Effector memory CD4-positive, alpha-beta T cell (primary cell): ENCODE measurements at regions not wholly inside any gene's neighbourhood (a gene's known extent, or its start where the extent isn't known, plus 50 kb on each side); places are given as distances from the start of the nearest gene placed in this dataset.

Experiments
- DNase-seq, 3 donors: peaks; one replicate each; pipeline ENCODE4 v3.0.0-alpha.2; 2020
- H3K27ac ChIP-seq: 2 replicates; pipeline ENCODE4 v1.7.0; 2013; ENCODE audit warnings: mild to moderate bottlenecking, low read length, moderate library complexity; ENCODE audit not compliant: insufficient read depth, poor library complexity, severe bottlenecking
- H3K27me3 ChIP-seq: replicated peaks from 2 replicates; pipeline ENCODE4 v1.7.0; 2013; ENCODE audit warnings: mild to moderate bottlenecking, low read length; ENCODE audit not compliant: insufficient read depth, control insufficient read depth, poor library complexity, severe bottlenecking
- H3K36me3 ChIP-seq: 2 replicates; pipeline ENCODE4 v1.7.0; 2013; ENCODE audit warnings: mild to moderate bottlenecking, low read length, moderate library complexity; ENCODE audit not compliant: control insufficient read depth, insufficient read depth
- H3K4me1 ChIP-seq: 2 replicates; pipeline ENCODE4 v1.7.0; 2013; ENCODE audit warnings: low read length, mild to moderate bottlenecking; ENCODE audit not compliant: control insufficient read depth, insufficient read depth, poor library complexity, severe bottlenecking
- H3K4me3 ChIP-seq: 2 replicates; pipeline ENCODE4 v1.7.0; 2013; ENCODE audit warnings: low read length, low read depth, mild to moderate bottlenecking; ENCODE audit not compliant: insufficient read depth, poor library complexity, severe bottlenecking
- H3K9me3 ChIP-seq: 2 replicates; pipeline ENCODE4 v1.7.0; 2013; ENCODE audit warnings: mild to moderate bottlenecking, low read length, moderate library complexity; ENCODE audit not compliant: control insufficient read depth

- DNase-seq: no peak
- H3K27me3 ChIP-seq: no peaks in the 10 kb centered on the region
- no peaks in the 10 kb centered on the region for H3K4me1 ChIP-seq
- no peak overlapping the region for H3K4me3 ChIP-seq
- H3K36me3 ChIP-seq: no peaks in the 10 kb centered on the region
- no peak overlapping the region for H3K27ac ChIP-seq
- H3K9me3 ChIP-seq: no peaks in the 10 kb centered on the region
Observed at GRCh38 chr5:34589832-34590231, 66.3 kb upstream of the RAI14 start.

GRCh38 chr5:34591723-34592122, 64.4 kb upstream of the RAI14 start:
- Histone ChIP-seq H3K27ac (no peak overlapping the region), H3K4me3 (no peak overlapping the region), H3K27me3 (no peaks in the 10 kb centered on the region), H3K9me3 (no peaks in the 10 kb centered on the region), H3K36me3 (no peaks in the 10 kb centered on the region), H3K4me1 (no peaks in the 10 kb centered on the region)
- no peak for DNase-seq

GRCh38 chr5:34597034-34598027, 58.8 kb upstream of the RAI14 start:
- H3K27ac ChIP-seq: no peak overlapping the region
- no peak for DNase-seq

GRCh38 chr5:34598177-34598794, 57.8 kb upstream of the RAI14 start:
- Histone ChIP-seq H3K27me3 (no peaks in the 10 kb centered on the region), H3K9me3 (no peaks in the 10 kb centered on the region), H3K27ac (no peak overlapping the region), H3K4me3 (no peak overlapping the region), H3K4me1 (no peaks in the 10 kb centered on the region), H3K36me3 (no peaks in the 10 kb centered on the region)
- no peak for DNase-seq

More at GRCh38 chr5:34597034-34598027, 58.8 kb upstream of the RAI14 start:
- Histone ChIP-seq H3K36me3 (no peaks in the 10 kb centered on the region), H3K27me3 (no peaks in the 10 kb centered on the region), H3K4me3 (no peak overlapping the region), H3K9me3 (no peaks in the 10 kb centered on the region), H3K4me1 (no peaks in the 10 kb centered on the region)

- Histone ChIP-seq H3K27me3 (no peaks in the 10 kb centered on the region), H3K4me3 (no peak overlapping the region), H3K36me3 (no peaks in the 10 kb centered on the region), H3K4me1 (no peaks in the 10 kb centered on the region), H3K9me3 (no peaks in the 10 kb centered on the region), H3K27ac (no peak overlapping the region)
- DNase-seq: no peak
Observed at GRCh38 chr5:34599471-34600117, 56.5 kb upstream of the RAI14 start.

GRCh38 chr5:34600118-34600493, 56.0 kb upstream of the RAI14 start:
- no peaks in the 10 kb centered on the region for H3K27me3 ChIP-seq
- no peaks in the 10 kb centered on the region for H3K9me3 ChIP-seq
- H3K4me3 ChIP-seq: no peak overlapping the region
- no peak overlapping the region for H3K27ac ChIP-seq
- H3K36me3 ChIP-seq: no peaks in the 10 kb centered on the region
- H3K4me1 ChIP-seq: no peaks in the 10 kb centered on the region
- no peak for DNase-seq

GRCh38 chr5:34603378-34603777, 52.8 kb upstream of the RAI14 start:
- Histone ChIP-seq H3K4me1 (no peaks in the 10 kb centered on the region), H3K27ac (no peak overlapping the region)

GRCh38 chr5:34604119-34604675, 51.9 kb upstream of the RAI14 start:
- no peak for DNase-seq
- H3K27me3 ChIP-seq: no peaks in the 10 kb centered on the region

More at GRCh38 chr5:34603378-34603777, 52.8 kb upstream of the RAI14 start:
- no peaks in the 10 kb centered on the region for H3K9me3 ChIP-seq
- no peaks in the 10 kb centered on the region for H3K27me3 ChIP-seq
- DNase-seq: no peak
- H3K36me3 ChIP-seq: no peaks in the 10 kb centered on the region
- H3K4me3 ChIP-seq: no peak overlapping the region

GRCh38 chr5:34606101-34606500, 50.0 kb upstream of the RAI14 start:
- Histone ChIP-seq H3K9me3 (no peaks in the 10 kb centered on the region), H3K27ac (no peak overlapping the region), H3K36me3 (no peaks in the 10 kb centered on the region), H3K27me3 (no peaks in the 10 kb centered on the region), H3K4me3 (no peak overlapping the region), H3K4me1 (no peaks in the 10 kb centered on the region)
- DNase-seq: no peak

More at GRCh38 chr5:34604119-34604675, 51.9 kb upstream of the RAI14 start:
- H3K9me3 ChIP-seq: no peaks in the 10 kb centered on the region
- no peaks in the 10 kb centered on the region for H3K4me1 ChIP-seq
- no peak overlapping the region for H3K4me3 ChIP-seq
- H3K36me3 ChIP-seq: no peaks in the 10 kb centered on the region
- H3K27ac ChIP-seq: no peak overlapping the region
